HUES48 (cell line): ENCODE measurements at regions not wholly inside any gene's neighbourhood (a gene's known extent, or its start where the extent isn't known, plus 50 kb on each side); places are given as distances from the start of the nearest gene placed in this dataset.
A peak's percentile ranks its signal among the peaks of the same experiment; 100 is the strongest.

Experiments
- H3K27ac ChIP-seq: one replicate; pipeline ENCODE4 v1.7.0; 2013; ENCODE audit warnings: low read depth, low read length, inconsistent platforms
- H3K27me3 ChIP-seq: 2 replicates; pipeline ENCODE4 v1.6.1; 2013; ENCODE audit warnings: mild to moderate bottlenecking, low read length; ENCODE audit not compliant: control insufficient read depth, insufficient read depth
- H3K36me3 ChIP-seq: 2 replicates; pipeline ENCODE4 v1.6.1; 2013; ENCODE audit warnings: low read length; ENCODE audit not compliant: control insufficient read depth, insufficient read depth
- H3K4me1 ChIP-seq: 2 replicates; pipeline ENCODE4 v1.6.1; 2013; ENCODE audit warnings: mild to moderate bottlenecking, low read length; ENCODE audit not compliant: control insufficient read depth, insufficient read depth
- H3K4me3 ChIP-seq: 2 replicates; pipeline ENCODE4 v1.5.1; 2013; ENCODE audit warnings: mild to moderate bottlenecking, low read depth, low read length
- H3K9ac ChIP-seq: 2 replicates; pipeline ENCODE4 v1.6.1; 2013; ENCODE audit warnings: mild to moderate bottlenecking, low read depth, low read length, moderate library complexity
- H3K9me3 ChIP-seq: 2 replicates; pipeline ENCODE4 v1.6.1; 2013; ENCODE audit warnings: low read length; ENCODE audit not compliant: control insufficient read depth, insufficient read depth

DNA sequence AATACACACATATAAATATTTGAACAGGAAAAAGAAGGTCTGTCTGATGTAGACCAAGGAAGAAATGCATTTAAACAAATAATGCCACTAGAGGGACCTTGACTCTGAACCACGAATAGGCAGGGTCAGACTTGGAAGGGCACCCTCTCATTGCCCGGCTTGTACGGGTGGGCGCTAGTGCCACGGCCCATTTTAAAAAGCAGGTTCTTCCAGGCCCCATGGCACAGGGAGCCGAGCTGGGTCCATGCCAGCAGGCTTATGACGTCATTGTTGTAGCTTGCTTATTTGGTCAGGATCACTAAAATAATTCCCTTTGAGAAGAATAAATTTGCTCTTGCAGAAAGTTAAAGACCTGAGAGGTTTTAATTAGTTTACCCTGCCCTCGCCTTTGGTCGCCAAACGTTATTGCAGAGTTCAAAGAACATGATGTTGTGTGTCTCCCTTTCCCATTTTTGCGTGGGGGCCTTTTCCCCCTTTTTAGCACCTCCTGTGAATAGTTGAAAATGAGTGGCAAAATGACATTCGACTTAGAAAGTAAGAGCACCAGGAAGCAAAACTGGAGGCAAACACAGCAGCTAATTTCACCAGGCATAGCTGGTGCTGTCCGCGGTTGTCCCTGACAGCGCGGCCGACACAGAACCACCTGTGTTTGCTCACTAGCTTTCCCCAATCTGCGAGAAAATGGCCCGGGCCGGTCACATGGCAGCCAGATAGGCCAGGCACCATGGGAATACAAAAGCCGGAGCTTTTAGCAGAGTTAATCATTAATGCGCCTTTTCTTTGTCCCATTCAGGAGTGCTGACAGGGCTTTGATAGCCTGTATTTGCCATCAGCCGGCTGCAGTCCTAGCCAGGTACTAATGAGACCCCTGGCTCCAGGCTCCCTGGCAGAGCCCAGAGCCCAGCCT lies 93.8 kb downstream of the FOXA2 start:
- Histone ChIP-seq H3K27me3 (no peaks in the 10 kb centered on the region; the same call in 1 of the 2 replicates), H3K27ac (peak overlapping the region; percentile 68), H3K36me3 (no peaks in the 10 kb centered on the region), H3K4me1 (peaks cover 21% of the 10 kb centered on the region), H3K9ac (no peak overlapping the region), H3K4me3 (no peak overlapping the region), H3K9me3 (no peaks in the 10 kb centered on the region)

DNA sequence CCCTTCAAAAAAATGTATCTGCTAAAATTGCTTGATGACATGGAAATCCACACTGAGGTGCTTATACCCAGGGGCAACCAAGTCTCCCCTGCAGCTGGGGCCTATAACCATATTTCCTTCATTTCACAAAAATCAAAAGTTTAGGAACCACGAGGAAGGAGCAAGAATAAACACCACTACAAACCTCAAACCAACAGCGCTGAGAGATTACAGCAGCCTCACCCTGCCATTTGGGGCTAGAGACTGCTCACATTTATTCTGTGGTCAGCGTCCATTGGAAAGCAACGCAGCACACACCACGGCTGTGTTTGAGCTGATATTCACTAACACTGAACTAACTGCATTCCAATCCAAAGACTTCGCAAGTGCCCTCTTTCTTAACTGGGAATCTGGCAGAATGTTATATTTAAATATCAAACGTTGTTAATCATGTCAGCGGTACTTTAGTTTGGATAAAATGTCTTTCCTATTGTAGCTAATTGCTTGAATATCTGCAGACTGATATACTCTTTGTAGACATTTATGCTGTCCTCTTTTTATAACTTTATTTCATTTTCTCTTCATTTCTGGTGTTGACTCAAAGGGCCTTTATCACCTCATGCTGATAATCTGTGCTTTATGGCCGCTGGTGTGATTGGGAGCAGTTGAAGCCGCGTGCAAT lies 94.6 kb downstream of the FOXA2 start:
- Histone ChIP-seq H3K27ac (peak overlapping the region; percentile 68), H3K9me3 (no peaks in the 10 kb centered on the region), H3K4me3 (no peak overlapping the region), H3K27me3 (no peaks in the 10 kb centered on the region; the same call in 1 of the 2 replicates), H3K9ac (no peak overlapping the region), H3K4me1 (peaks cover 18% of the 10 kb centered on the region), H3K36me3 (no peaks in the 10 kb centered on the region)

DNA sequence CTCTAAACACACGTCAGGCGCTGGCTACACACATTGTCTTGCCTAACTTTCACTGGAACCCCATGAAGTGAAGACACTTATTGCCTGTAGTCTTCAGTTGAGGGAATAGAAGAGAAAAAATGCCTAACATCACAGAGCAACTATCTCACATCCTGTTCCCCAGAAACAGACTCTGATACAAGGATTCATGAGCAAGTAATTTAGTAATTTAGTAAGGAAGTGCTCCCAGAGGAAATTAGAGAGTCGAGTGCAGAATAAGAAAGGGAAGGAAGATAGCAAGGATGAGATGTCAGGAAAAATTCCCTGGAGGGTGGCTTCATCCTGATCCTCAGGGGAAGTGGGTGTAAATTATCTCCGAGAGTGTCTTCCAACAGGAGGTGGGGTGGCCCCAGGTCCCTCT lies 104.0 kb downstream of the FOXA2 start:
- Histone ChIP-seq H3K4me1 (peaks cover 9% of the 10 kb centered on the region), H3K27me3 (no peaks in the 10 kb centered on the region), H3K9ac (no peak overlapping the region), H3K9me3 (no peaks in the 10 kb centered on the region), H3K36me3 (no peaks in the 10 kb centered on the region), H3K4me3 (no peak overlapping the region), H3K27ac (no peak overlapping the region)

DNA sequence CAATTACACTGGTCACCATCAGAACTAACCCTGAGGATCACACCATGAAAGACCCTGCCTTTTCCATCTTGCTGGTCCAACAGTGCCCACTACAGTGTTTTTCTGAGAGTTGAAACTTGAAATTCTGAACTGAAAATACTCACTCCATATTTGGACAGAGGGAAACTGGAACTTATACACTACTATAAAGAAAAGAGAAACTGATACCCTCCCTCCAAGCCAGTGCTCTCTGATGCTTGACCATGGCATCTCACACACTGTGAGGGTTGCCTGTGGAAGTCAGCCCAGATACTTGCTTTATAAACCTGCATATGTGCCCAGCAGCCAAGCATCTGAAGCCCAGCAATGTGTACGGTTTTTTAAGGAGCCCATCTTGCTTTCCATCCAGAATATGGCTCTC lies 108.7 kb downstream of the FOXA2 start:
- Histone ChIP-seq H3K27me3 (no peaks in the 10 kb centered on the region), H3K36me3 (no peaks in the 10 kb centered on the region), H3K9ac (no peak overlapping the region), H3K4me3 (no peak overlapping the region), H3K9me3 (no peaks in the 10 kb centered on the region), H3K4me1 (peaks cover 3% of the 10 kb centered on the region), H3K27ac (no peak overlapping the region)

DNA sequence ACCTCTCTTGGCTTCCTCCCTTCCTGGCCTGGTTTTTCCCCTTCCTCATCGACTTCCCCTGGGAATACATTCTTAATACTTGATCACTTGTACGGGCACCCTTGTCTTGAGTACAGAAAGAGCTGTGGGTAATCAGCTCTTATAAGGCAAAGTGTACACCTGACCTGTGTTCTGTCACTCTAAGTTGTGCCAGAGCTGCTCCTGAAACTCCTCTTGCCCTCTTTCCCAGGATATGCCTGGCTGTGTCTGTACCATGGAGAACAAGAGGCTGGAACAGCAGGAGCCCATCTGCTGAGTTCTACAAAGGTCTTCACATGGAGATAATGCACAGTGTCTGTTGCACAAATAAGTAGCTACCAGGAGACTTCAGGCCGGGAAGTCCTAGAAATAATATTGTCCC lies 110.1 kb downstream of the FOXA2 start:
- no peak overlapping the region for H3K9ac ChIP-seq

DNA sequence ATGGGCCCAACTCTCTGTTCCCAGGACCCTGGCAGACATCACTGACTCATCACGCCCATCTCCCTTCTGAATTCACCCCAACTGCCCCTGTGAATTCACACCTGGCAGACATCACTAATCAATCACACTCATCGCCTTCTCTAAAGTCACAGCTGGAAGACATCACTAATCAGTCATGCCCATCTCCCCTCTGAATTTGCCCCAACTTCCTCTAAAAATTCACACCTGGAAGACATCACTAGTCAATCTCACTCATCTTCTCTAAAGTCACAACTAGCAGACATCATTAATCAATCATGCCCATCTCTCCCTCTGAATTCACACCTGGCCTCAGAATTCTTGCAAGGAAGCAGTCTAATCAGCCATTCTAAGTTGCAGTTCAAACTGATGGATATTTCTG lies 111.1 kb downstream of the FOXA2 start:
- Histone ChIP-seq H3K4me3 (no peak overlapping the region), H3K9ac (no peak overlapping the region), H3K27ac (no peak overlapping the region), H3K27me3 (no peaks in the 10 kb centered on the region), H3K9me3 (no peaks in the 10 kb centered on the region), H3K36me3 (no peaks in the 10 kb centered on the region), H3K4me1 (no peaks in the 10 kb centered on the region)

More for the DNA sequence above, 110.1 kb downstream of the FOXA2 start:
- no peaks in the 10 kb centered on the region for H3K27me3 ChIP-seq
- H3K4me3 ChIP-seq, result no peak overlapping the region
- no peaks in the 10 kb centered on the region for H3K4me1 ChIP-seq
- no peak overlapping the region for H3K27ac ChIP-seq
- no peaks in the 10 kb centered on the region for H3K36me3 ChIP-seq
- H3K9me3 ChIP-seq, result no peaks in the 10 kb centered on the region

DNA sequence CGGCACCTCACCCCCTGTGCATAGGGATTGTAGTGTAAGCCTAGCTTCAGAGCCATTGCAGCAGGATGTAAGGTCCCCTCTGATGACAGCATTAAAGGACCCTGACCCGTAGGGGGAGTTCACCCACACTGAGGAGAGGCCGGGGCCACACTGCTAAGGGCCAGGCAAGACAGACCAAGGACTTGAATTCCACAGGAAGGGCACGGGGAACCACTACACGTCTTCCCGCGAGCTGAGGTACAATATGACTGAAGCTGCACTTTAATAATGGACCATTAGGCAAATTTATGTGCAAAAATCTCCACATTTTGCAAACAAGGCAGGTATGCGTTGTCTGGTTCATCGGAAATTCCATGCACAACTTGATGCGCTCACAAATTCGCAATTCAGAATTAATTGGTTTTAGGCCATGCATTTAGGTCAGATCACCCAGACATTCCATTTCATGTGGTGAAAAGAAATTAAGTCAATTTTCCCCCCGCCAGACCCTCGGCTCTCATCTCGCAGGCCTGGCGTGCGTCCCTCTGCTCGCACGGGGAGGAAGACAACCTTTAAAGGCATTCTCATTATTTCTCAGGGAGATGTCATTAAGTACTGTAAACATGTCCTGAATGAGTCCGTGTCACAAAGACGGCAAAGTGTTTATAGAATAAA lies 111.8 kb downstream of the FOXA2 start:
- H3K4me1 ChIP-seq, result no peaks in the 10 kb centered on the region
- no peaks in the 10 kb centered on the region for H3K36me3 ChIP-seq
- H3K27ac ChIP-seq, result no peak overlapping the region
- no peaks in the 10 kb centered on the region for H3K9me3 ChIP-seq
- no peaks in the 10 kb centered on the region for H3K27me3 ChIP-seq
- no peak overlapping the region for H3K9ac ChIP-seq
- H3K4me3 ChIP-seq, result no peak overlapping the region

DNA sequence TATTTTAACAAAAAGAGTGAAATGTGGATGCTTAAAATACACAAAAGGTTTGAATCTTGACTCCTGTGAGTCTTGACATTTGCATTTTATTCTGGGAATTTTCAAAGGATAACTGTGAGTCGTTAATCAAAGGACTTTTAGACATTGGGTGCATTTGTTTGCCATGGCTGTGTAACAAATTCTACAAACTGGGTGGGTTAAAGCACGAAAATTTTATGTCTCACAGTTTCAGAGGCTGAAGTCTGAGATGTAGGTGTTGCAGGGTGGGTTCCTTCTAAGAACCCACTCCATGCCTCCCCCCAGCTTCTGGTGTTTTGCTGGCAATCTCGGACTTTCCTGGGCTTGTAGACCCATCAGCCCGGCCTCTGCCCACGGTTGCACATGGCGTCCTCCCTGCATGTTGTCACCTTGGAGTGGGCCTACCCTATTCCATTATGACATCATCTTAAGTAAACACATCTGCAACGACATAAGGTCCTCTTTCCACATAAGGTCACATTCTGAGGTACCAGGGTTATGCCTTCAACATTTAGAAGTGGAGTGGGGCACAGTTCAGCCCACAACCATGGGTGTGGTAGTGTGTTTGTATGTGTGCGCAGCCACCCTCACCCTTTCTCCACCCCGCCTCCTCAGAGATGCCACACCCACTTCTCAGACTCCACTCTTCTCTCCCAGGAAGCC lies 113.1 kb downstream of the FOXA2 start:
- H3K27ac ChIP-seq, result no peak overlapping the region
- no peak overlapping the region for H3K9ac ChIP-seq
- peaks cover 7% of the 10 kb centered on the region; the same call in 1 of the 2 replicates for H3K27me3 ChIP-seq
- no peaks in the 10 kb centered on the region for H3K36me3 ChIP-seq
- no peak overlapping the region for H3K4me3 ChIP-seq
- H3K4me1 ChIP-seq, result no peaks in the 10 kb centered on the region
- H3K9me3 ChIP-seq, result no peaks in the 10 kb centered on the region

DNA sequence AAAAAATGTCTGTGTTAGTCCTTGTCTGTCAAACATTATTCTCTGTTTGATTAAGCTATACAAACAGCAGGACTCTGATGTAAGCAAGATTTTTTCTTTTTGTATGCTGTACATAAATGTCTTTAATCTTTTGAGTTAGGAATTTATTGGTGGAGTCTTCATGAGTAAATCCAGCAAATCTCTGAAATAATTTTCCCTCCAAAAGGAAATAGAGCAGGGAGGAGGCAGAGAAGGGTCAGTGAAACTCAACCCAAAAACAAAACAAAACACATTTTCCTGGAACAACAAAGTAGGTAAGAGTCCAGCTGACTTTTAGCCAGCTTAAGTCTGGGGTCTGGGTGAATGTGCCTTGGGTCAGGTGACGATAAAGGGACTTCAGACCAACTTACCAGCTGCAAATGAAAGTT lies 113.7 kb downstream of the FOXA2 start:
- Histone ChIP-seq H3K27me3 (peaks cover 12% of the 10 kb centered on the region), H3K27ac (no peak overlapping the region), H3K4me1 (no peaks in the 10 kb centered on the region), H3K4me3 (no peak overlapping the region), H3K36me3 (no peaks in the 10 kb centered on the region), H3K9me3 (no peaks in the 10 kb centered on the region), H3K9ac (no peak overlapping the region)

DNA sequence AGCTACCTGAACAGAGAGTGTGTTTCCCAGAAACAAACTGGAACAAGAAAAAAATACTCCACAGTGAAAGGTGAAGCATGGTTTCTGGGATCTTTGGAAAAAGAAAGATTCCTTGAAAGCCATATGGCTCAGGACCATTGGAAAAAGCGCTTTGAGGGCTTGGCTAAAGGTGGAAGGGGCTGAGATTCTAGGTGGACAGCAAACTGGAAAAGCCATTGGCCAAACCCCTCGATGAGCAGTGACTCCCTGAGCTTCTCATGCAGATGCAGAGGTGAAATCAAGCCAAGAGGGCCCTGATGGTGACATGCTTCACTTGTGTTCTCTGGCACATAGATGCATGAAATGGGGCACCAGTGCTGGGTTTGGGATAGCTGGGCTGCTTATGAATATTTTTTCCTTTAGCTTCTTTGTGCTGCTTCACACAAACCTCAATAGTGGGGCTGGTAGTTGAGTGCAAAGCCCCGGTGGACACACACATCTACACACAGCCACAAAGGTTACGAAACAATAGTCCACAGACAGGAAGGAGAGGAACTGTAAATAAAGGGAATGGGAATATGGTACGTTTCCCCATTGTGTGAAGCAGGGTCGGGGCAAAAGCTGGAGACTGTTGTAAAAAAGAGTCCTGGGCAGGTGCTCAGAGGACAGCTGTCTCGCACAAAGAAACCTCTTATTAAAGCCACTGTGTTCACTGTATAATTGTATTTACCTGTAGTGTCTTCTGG lies 117.8 kb downstream of the FOXA2 start:
- Histone ChIP-seq H3K4me3 (no peak overlapping the region), H3K9ac (no peak overlapping the region), H3K4me1 (peaks cover 11% of the 10 kb centered on the region), H3K27ac (no peak overlapping the region), H3K27me3 (peaks cover 48% of the 10 kb centered on the region), H3K36me3 (no peaks in the 10 kb centered on the region), H3K9me3 (no peaks in the 10 kb centered on the region)
